SU-DHL-6 (cell line): ENCODE measurements at regions not wholly inside any gene's neighbourhood (a gene's known extent, or its start where the extent isn't known, plus 50 kb on each side); places are given as distances from the start of the nearest gene placed in this dataset.

ENCODE experiments used
- H2AFZ ChIP-seq: fragments of 200-600 bp; sonication (generic); 2 replicates; pipeline ENCODE4 v1.6.1; 2014; ENCODE audit warnings: low read depth, mild to moderate bottlenecking, moderate library complexity, mixed read lengths, antibody characterized with exemption, low read length; ENCODE audit not compliant: severe bottlenecking
- H3F3A ChIP-seq: fragments of 200-600 bp; shearing (Covaris generic); 2 replicates; pipeline ENCODE4 v1.6.0; 2016; ENCODE audit warnings: antibody characterized with exemption, mild to moderate bottlenecking; ENCODE audit not compliant: insufficient read depth
- H3K27ac ChIP-seq: fragments of 200-600 bp; sonication (generic); 2 replicates; pipeline ENCODE4 v1.5.1; 2016; ENCODE audit warnings: low read depth, mild to moderate bottlenecking, low read length, moderate library complexity, mixed read lengths
- H3K27me3 ChIP-seq: fragments of 200-600 bp; sonication (generic), shearing (Covaris generic); 2 replicates; pipeline ENCODE4 v1.6.0; 2014; ENCODE audit warnings: mild to moderate bottlenecking, low read length
- H3K36me3 ChIP-seq: fragments of 200-600 bp; sonication (generic); 2 replicates; pipeline ENCODE4 v1.6.1; 2014; ENCODE audit warnings: mild to moderate bottlenecking, low read length, mixed read lengths
- H3K4me2 ChIP-seq: fragments of 300-600, 200-600 bp; shearing (Covaris generic), sonication (generic); 2 replicates; pipeline ENCODE4 v1.6.0; 2014; ENCODE audit warnings: low read length, low read depth, mild to moderate bottlenecking; ENCODE audit not compliant: poor library complexity, severe bottlenecking
- H3K4me3 ChIP-seq: fragments of 200-600 bp; sonication (generic); 2 replicates; pipeline ENCODE4 v1.5.1; 2014; ENCODE audit warnings: antibody characterized with exemption, low read length, mild to moderate bottlenecking, mixed read lengths; ENCODE audit not compliant: insufficient read depth, poor library complexity, severe bottlenecking
- H3K79me2 ChIP-seq: fragments of 200-600 bp; sonication (generic); 2 replicates; pipeline ENCODE4 v1.6.1; 2014; ENCODE audit warnings: mild to moderate bottlenecking, low read length, moderate library complexity; ENCODE audit not compliant: insufficient read depth
- H3K9ac ChIP-seq: fragments of 200-600 bp; sonication (generic); 2 replicates; pipeline ENCODE4 v1.7.0; 2014; ENCODE audit warnings: mild to moderate bottlenecking, low read length
- H3K9me2 ChIP-seq: fragments of 200-600 bp; sonication (generic); replicated peaks from 2 replicates; pipeline ENCODE4 v1.6.1; 2014; ENCODE audit warnings: low read length; ENCODE audit not compliant: insufficient read depth
- H3K9me3 ChIP-seq: fragments of 200-600 bp; sonication (generic); 2 replicates; pipeline ENCODE4 v1.6.1; 2014; ENCODE audit warnings: low read length, mixed read lengths; ENCODE audit not compliant: insufficient read depth
- H4K20me1 ChIP-seq: fragments of 200-600 bp; sonication (generic); 2 replicates; pipeline ENCODE4 v1.6.1; 2014; ENCODE audit warnings: low read depth, mild to moderate bottlenecking, antibody characterized with exemption, low read length, moderate library complexity, mixed read lengths
- EZH2phosphoT487 ChIP-seq: fragments of 200-600 bp; sonication (generic), shearing (Covaris generic); conservative IDR thresholded peaks from 2 replicates; pipeline ENCODE4 v1.6.1; 2018; ENCODE audit warnings: mild to moderate bottlenecking, antibody characterized with exemption, low read length, moderate library complexity, mixed read lengths
- TF ChIP-seq, protein P1 (sequence below): fragments of 200-600 bp; sonication (generic); IDR thresholded peaks from one replicate; pipeline ENCODE4 v1.5.1; 2017; ENCODE audit warnings: antibody characterized with exemption, mild to moderate bottlenecking, low read length, moderate library complexity; ENCODE audit not compliant: insufficient read depth, poor library complexity, severe bottlenecking

GRCh38 chr4:4918067-4918466 is 58.6 kb downstream of the MSX1 start:
- no peak overlapping the region for H2AFZ ChIP-seq
- no peak overlapping the region for H3K9ac ChIP-seq
- H3K27ac ChIP-seq: no peak overlapping the region
- TF ChIP-seq EZH2phosphoT487: no peak
- TF ChIP-seq, protein P1, sequence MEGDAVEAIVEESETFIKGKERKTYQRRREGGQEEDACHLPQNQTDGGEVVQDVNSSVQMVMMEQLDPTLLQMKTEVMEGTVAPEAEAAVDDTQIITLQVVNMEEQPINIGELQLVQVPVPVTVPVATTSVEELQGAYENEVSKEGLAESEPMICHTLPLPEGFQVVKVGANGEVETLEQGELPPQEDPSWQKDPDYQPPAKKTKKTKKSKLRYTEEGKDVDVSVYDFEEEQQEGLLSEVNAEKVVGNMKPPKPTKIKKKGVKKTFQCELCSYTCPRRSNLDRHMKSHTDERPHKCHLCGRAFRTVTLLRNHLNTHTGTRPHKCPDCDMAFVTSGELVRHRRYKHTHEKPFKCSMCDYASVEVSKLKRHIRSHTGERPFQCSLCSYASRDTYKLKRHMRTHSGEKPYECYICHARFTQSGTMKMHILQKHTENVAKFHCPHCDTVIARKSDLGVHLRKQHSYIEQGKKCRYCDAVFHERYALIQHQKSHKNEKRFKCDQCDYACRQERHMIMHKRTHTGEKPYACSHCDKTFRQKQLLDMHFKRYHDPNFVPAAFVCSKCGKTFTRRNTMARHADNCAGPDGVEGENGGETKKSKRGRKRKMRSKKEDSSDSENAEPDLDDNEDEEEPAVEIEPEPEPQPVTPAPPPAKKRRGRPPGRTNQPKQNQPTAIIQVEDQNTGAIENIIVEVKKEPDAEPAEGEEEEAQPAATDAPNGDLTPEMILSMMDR: no peak
- H3K4me3 ChIP-seq: no peak overlapping the region
- no peaks in the 10 kb centered on the region for H3K79me2 ChIP-seq
- H3K9me3 ChIP-seq: no peaks in the 10 kb centered on the region
- H3K9me2 ChIP-seq: no peaks in the 10 kb centered on the region
- H4K20me1 ChIP-seq: no peaks in the 10 kb centered on the region
- no peaks in the 10 kb centered on the region for H3K36me3 ChIP-seq
- no peaks in the 10 kb centered on the region for H3K27me3 ChIP-seq
- H3F3A ChIP-seq: no peaks in the 10 kb centered on the region
- no peak overlapping the region for H3K4me2 ChIP-seq

GRCh38 chr4:4919927-4920326 is 60.5 kb downstream of the MSX1 start:
- Histone ChIP-seq H3K27me3 (no peaks in the 10 kb centered on the region), H3K4me2 (no peak overlapping the region)

GRCh38 chr4:4921077-4921476 is 61.6 kb downstream of the MSX1 start:
- H3K36me3 ChIP-seq: no peaks in the 10 kb centered on the region
- no peaks in the 10 kb centered on the region for H3F3A ChIP-seq
- no peak overlapping the region for H3K27ac ChIP-seq
- TF ChIP-seq, protein P1: no peak
- no peak for TF ChIP-seq EZH2phosphoT487
- H3K9ac ChIP-seq: no peak overlapping the region
- no peaks in the 10 kb centered on the region for H4K20me1 ChIP-seq
- no peaks in the 10 kb centered on the region for H3K9me3 ChIP-seq
- no peak overlapping the region for H2AFZ ChIP-seq
- no peak overlapping the region for H3K4me3 ChIP-seq
- no peaks in the 10 kb centered on the region for H3K27me3 ChIP-seq
- no peaks in the 10 kb centered on the region for H3K9me2 ChIP-seq
- H3K79me2 ChIP-seq: no peaks in the 10 kb centered on the region
- no peak overlapping the region for H3K4me2 ChIP-seq

More at GRCh38 chr4:4919927-4920326, 60.5 kb downstream of the MSX1 start:
- H3K79me2 ChIP-seq: no peaks in the 10 kb centered on the region
- H3K36me3 ChIP-seq: no peaks in the 10 kb centered on the region
- no peaks in the 10 kb centered on the region for H3F3A ChIP-seq
- H4K20me1 ChIP-seq: no peaks in the 10 kb centered on the region
- TF ChIP-seq, protein P1: no peak
- no peak for TF ChIP-seq EZH2phosphoT487
- no peak overlapping the region for H3K27ac ChIP-seq
- H3K9ac ChIP-seq: no peak overlapping the region
- no peak overlapping the region for H2AFZ ChIP-seq
- no peaks in the 10 kb centered on the region for H3K9me2 ChIP-seq
- no peak overlapping the region for H3K4me3 ChIP-seq
- no peaks in the 10 kb centered on the region for H3K9me3 ChIP-seq
